ENCODE measurements at regions not wholly inside any gene's neighbourhood (a gene's known extent, or its start where the extent isn't known, plus 50 kb on each side); places are given as distances from the start of the nearest gene placed in this dataset.

- no peak for TF ChIP-seq CSRNP3 (CRISPR knock-in tag; IDR thresholded peaks at IDR 0.05)
- TF ChIP-seq ARNTL (CRISPR knock-in tag; IDR thresholded peaks at IDR 0.05; ENCODE audit: borderline replicate concordance, low read depth): no peak
- TF ChIP-seq, protein P1, sequence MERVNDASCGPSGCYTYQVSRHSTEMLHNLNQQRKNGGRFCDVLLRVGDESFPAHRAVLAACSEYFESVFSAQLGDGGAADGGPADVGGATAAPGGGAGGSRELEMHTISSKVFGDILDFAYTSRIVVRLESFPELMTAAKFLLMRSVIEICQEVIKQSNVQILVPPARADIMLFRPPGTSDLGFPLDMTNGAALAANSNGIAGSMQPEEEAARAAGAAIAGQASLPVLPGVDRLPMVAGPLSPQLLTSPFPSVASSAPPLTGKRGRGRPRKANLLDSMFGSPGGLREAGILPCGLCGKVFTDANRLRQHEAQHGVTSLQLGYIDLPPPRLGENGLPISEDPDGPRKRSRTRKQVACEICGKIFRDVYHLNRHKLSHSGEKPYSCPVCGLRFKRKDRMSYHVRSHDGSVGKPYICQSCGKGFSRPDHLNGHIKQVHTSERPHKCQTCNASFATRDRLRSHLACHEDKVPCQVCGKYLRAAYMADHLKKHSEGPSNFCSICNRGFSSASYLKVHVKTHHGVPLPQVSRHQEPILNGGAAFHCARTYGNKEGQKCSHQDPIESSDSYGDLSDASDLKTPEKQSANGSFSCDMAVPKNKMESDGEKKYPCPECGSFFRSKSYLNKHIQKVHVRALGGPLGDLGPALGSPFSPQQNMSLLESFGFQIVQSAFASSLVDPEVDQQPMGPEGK (CRISPR knock-in tag; IDR thresholded peaks at IDR 0.05; ENCODE audit: borderline replicate concordance): no peak
- TF ChIP-seq OSR1 (CRISPR knock-in tag; IDR thresholded peaks at IDR 0.05): no peak
- TF ChIP-seq CREB5 (CRISPR knock-in tag; IDR thresholded peaks at IDR 0.05; ENCODE audit: low read depth): no peak
- no peak for TF ChIP-seq ZNF8 (CRISPR knock-in tag; IDR thresholded peaks at IDR 0.05)
- TF ChIP-seq BACH2 (CRISPR knock-in tag; IDR thresholded peaks at IDR 0.05; ENCODE audit: borderline replicate concordance): no peak
- TF ChIP-seq RARB (CRISPR knock-in tag; IDR thresholded peaks at IDR 0.05): no peak
- TF ChIP-seq ZNF565 (CRISPR knock-in tag; conservative IDR thresholded peaks at IDR 0.05; ENCODE audit: low read depth): no peak
- TF ChIP-seq CSDC2 (CRISPR knock-in tag; IDR thresholded peaks at IDR 0.05): no peak
- TF ChIP-seq, protein P2, sequence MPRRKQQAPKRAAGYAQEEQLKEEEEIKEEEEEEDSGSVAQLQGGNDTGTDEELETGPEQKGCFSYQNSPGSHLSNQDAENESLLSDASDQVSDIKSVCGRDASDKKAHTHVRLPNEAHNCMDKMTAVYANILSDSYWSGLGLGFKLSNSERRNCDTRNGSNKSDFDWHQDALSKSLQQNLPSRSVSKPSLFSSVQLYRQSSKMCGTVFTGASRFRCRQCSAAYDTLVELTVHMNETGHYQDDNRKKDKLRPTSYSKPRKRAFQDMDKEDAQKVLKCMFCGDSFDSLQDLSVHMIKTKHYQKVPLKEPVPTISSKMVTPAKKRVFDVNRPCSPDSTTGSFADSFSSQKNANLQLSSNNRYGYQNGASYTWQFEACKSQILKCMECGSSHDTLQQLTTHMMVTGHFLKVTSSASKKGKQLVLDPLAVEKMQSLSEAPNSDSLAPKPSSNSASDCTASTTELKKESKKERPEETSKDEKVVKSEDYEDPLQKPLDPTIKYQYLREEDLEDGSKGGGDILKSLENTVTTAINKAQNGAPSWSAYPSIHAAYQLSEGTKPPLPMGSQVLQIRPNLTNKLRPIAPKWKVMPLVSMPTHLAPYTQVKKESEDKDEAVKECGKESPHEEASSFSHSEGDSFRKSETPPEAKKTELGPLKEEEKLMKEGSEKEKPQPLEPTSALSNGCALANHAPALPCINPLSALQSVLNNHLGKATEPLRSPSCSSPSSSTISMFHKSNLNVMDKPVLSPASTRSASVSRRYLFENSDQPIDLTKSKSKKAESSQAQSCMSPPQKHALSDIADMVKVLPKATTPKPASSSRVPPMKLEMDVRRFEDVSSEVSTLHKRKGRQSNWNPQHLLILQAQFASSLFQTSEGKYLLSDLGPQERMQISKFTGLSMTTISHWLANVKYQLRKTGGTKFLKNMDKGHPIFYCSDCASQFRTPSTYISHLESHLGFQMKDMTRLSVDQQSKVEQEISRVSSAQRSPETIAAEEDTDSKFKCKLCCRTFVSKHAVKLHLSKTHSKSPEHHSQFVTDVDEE (CRISPR knock-in tag; IDR thresholded peaks at IDR 0.05): no peak
Measured at GRCh38 chrX:43566170-43566569, 89.9 kb upstream of the MAOA start.
